A673 (cell line): ENCODE measurements at regions not wholly inside any gene's neighbourhood (a gene's known extent, or its start where the extent isn't known, plus 50 kb on each side); places are given as distances from the start of the nearest gene placed in this dataset.

ENCODE experiments used
- EZH2 ChIP-seq: fragments of 200-600 bp; sonication (generic); IDR thresholded peaks from 2 replicates; pipeline ENCODE4 v1.6.1; 2017; ENCODE audit warnings: borderline replicate concordance, low read depth, mild to moderate bottlenecking, mixed read lengths, antibody characterized with exemption, low read length; ENCODE audit not compliant: poor library complexity, severe bottlenecking
- TF ChIP-seq, protein P1 (sequence below): fragments of 300-800, 200-600 bp; sonication (generic); conservative IDR thresholded peaks from 2 replicates; pipeline ENCODE4 v1.5.1; 2017; ENCODE audit warnings: low read depth, mild to moderate bottlenecking, antibody characterized with exemption, low read length, moderate library complexity, mixed read lengths

DNA sequence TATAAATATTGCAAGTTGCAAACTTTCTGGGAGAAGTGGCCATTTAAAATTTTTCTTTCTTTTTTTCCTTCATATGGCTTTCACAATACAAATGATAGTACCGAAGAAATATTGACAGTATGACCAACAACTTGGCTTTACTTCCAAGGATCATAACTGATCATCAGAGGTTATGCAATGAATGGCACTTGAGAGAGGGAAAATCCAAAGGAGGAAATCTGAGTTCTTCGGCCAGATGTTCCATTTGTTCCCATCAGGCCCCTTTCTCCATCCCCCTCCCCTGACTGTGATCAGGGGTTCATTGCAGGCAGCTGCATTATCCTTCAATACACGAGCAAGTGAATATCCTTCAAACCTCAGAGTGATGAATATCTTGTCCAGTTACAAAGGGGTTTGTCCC is 130.0 kb upstream of the UST start:
- TF ChIP-seq, protein P1, sequence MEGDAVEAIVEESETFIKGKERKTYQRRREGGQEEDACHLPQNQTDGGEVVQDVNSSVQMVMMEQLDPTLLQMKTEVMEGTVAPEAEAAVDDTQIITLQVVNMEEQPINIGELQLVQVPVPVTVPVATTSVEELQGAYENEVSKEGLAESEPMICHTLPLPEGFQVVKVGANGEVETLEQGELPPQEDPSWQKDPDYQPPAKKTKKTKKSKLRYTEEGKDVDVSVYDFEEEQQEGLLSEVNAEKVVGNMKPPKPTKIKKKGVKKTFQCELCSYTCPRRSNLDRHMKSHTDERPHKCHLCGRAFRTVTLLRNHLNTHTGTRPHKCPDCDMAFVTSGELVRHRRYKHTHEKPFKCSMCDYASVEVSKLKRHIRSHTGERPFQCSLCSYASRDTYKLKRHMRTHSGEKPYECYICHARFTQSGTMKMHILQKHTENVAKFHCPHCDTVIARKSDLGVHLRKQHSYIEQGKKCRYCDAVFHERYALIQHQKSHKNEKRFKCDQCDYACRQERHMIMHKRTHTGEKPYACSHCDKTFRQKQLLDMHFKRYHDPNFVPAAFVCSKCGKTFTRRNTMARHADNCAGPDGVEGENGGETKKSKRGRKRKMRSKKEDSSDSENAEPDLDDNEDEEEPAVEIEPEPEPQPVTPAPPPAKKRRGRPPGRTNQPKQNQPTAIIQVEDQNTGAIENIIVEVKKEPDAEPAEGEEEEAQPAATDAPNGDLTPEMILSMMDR: no peak
- no peak for TF ChIP-seq EZH2
